A673 (cell line): ENCODE measurements at regions not wholly inside any gene's neighbourhood (a gene's known extent, or its start where the extent isn't known, plus 50 kb on each side); places are given as distances from the start of the nearest gene placed in this dataset.

Experiments
- CTCF ChIP-seq: fragments of 300-800, 200-600 bp; sonication (generic); conservative IDR thresholded peaks from 2 replicates; pipeline ENCODE4 v1.5.1; 2017; ENCODE audit warnings: low read depth, mild to moderate bottlenecking, antibody characterized with exemption, low read length, moderate library complexity, mixed read lengths
- EZH2 ChIP-seq: fragments of 200-600 bp; sonication (generic); IDR thresholded peaks from 2 replicates; pipeline ENCODE4 v1.6.1; 2017; ENCODE audit warnings: borderline replicate concordance, low read depth, mild to moderate bottlenecking, mixed read lengths, antibody characterized with exemption, low read length; ENCODE audit not compliant: poor library complexity, severe bottlenecking

- TF ChIP-seq CTCF (no peak), EZH2 (no peak)
Measured at GRCh38 chr10:10317151-10317550, 700.5 kb upstream of the CELF2 start.
